Thymus (tissue), 11 donors: ENCODE measurements at regions not wholly inside any gene's neighbourhood (a gene's known extent, or its start where the extent isn't known, plus 50 kb on each side); places are given as distances from the start of the nearest gene placed in this dataset.
A peak's percentile ranks its signal among the peaks of the same experiment; 100 is the strongest.

Experiments
- DNase-seq, 9 donors: peaks; one replicate each; pipeline ENCODE4 v3.0.0-alpha.2; 2013; ENCODE audit warnings: low spot score in 9 of 9, low read depth in 6 of 9, missing footprints in 1 of 9
- H3K27ac ChIP-seq, 2 donors: one replicate each; pipeline ENCODE4 v1.5.1; 2013; ENCODE audit warnings: control low read depth in 1 of 2, low read depth in 1 of 2, low read length in 1 of 2, mild to moderate bottlenecking in 1 of 2, moderate library complexity in 1 of 2
- H3K27me3 ChIP-seq, 2 donors: one replicate each; pipeline ENCODE4 v1.5.1; 2013; ENCODE audit warnings: low read length in 1 of 2; ENCODE audit not compliant: control insufficient read depth in 2 of 2, insufficient read depth in 1 of 2
- H3K36me3 ChIP-seq, 2 donors: one replicate each; pipeline ENCODE4 v1.5.1; 2013; ENCODE audit warnings: low read length in 1 of 2, mild to moderate bottlenecking in 1 of 2, moderate library complexity in 1 of 2; ENCODE audit not compliant: control insufficient read depth in 2 of 2, insufficient read depth in 2 of 2
- H3K4me1 ChIP-seq, 2 donors: one replicate each; pipeline ENCODE4 v1.5.1; 2013; ENCODE audit warnings: low read length in 2 of 2; ENCODE audit not compliant: control insufficient read depth in 2 of 2, insufficient read depth in 2 of 2
- H3K4me3 ChIP-seq, 2 donors: one replicate each; pipeline ENCODE4 v1.5.1; 2013; ENCODE audit warnings: low read length in 2 of 2, control low read depth in 1 of 2, mild to moderate bottlenecking in 1 of 2
- H3K9me3 ChIP-seq, 2 donors: one replicate each; pipeline ENCODE4 v1.5.1; 2013; ENCODE audit warnings: low read length in 1 of 2, mild to moderate bottlenecking in 1 of 2; ENCODE audit not compliant: control insufficient read depth in 2 of 2, insufficient read depth in 1 of 2
- WGBS: extraction: QIAGEN DNeasy Blood & Tissue Kit; methylation state at CpG from one replicate; pipeline ENCODE4 v1.1.7; 2013; 5-methylcytosine and 5-hydroxymethylcytosine counted together
- donor health status: healthy.

DNA sequence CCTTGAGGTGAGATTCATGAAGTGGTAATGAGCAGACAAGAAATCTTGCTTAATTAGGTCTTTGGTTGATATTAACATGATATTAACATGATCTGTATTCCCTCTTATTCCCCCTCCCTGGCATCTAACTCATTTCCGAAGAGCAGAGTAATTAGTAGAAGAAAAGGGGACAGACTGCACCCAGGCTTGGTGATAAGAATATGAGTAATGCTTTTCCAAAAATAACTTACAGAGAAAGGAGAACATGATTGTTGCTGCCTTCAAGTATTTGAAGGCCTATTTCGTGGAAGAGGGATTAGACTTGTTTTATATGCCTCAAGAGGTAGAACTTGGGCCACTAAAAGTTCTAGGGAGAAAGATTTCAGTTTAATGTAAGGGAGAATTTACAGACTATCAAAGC lies 130.6 kb upstream of the ATP5MC3 start:
- Histone ChIP-seq H3K27ac (no peak overlapping the region), H3K9me3 (no peaks in the 10 kb centered on the region), H3K27me3 (no peaks in the 10 kb centered on the region), H3K36me3 (no peaks in the 10 kb centered on the region), H3K4me1 (no peaks in the 10 kb centered on the region), H3K4me3 (no peak overlapping the region)
- DNase-seq: no peak
- WGBS: 80% methylated on average over 2 of the region's 2 CpGs

DNA sequence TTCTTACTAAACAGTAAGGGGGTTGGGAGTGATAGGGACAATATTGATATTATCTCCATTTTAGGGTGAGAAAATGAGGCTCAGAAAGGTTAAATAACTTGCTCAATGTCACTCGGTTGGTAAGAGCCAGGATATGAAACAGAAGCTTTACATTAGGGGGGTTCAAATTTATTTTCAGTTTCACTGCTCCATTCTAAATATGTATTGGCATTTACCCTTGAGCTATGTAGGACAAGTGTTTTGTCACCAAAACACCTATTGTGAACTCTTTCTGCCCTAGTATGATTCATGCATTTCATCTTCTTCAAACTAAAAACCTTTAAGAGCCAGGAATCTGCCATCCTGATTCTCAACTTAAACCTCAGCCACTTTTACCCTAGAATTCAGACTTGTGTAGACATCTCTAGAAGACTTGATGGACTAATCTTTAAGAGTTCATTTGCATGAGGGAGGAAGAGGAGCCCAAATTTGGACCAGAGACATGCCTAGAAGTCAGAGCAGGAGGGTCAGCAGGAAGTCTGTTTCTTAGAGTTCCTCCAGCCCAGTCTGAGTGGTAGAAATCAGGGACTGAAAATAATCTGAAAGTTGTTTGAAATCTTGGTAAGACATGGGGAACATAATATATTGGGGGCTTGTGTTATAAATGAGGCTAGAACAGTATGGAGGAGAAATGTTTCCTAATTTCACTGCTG lies 129.4 kb upstream of the ATP5MC3 start:
- no peak overlapping the region for H3K27ac ChIP-seq
- H3K4me1 ChIP-seq: no peaks in the 10 kb centered on the region
- no peak overlapping the region for H3K4me3 ChIP-seq
- no peaks in the 10 kb centered on the region for H3K36me3 ChIP-seq
- H3K27me3 ChIP-seq: no peaks in the 10 kb centered on the region
- H3K9me3 ChIP-seq: no peaks in the 10 kb centered on the region
- no peak for DNase-seq
- WGBS: 87% methylated on average over 1 of the region's 1 CpG

DNA sequence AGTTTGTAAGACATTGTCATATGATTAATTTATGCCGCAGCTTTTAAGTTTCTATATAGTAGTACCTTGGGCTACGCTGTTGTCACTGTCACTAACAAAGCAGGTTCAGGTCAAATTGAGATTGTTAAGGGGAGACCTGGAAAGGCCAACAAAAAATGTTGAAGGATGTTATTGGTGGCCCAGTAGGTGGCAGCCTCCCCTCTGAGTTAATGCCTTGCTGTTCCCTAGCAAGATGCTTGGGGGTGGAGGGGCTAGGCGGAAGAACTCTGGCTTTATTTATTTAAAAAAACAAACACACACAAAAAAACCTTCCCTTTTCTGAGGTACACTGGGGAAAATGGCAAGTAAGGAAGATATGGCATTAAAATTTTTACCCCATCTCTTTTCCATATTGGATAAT lies 128.3 kb upstream of the ATP5MC3 start:
- Histone ChIP-seq H3K27ac (no peak overlapping the region), H3K4me3 (no peak overlapping the region), H3K27me3 (no peaks in the 10 kb centered on the region), H3K36me3 (no peaks in the 10 kb centered on the region), H3K9me3 (no peaks in the 10 kb centered on the region), H3K4me1 (no peaks in the 10 kb centered on the region)
- 75% methylated on average over 3 of the region's 3 CpGs for WGBS
- DNase-seq: no peak

DNA sequence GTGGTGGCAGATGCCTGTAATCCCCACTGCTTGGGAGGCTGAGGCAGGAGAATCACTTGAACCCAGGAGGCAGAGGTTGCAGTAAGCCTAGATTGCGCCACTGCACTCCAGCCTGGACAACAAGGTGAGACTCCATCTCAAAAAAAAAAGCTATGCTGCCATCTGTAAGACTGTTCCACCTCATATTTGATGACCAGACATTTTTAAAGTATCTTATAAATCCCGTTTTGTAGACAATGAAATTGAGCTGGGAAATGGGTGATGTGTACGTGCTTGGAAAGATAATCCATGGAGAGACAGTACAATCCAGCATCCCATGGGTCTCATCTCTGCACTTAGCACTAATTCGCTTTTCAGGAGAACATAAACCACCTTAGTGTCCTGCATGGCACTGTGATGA lies 126.5 kb upstream of the ATP5MC3 start:
- no peaks in the 10 kb centered on the region for H3K36me3 ChIP-seq
- no peaks in the 10 kb centered on the region for H3K9me3 ChIP-seq
- H3K27me3 ChIP-seq: no peaks in the 10 kb centered on the region
- H3K27ac ChIP-seq: no peak overlapping the region
- DNase-seq: no peak
- H3K4me3 ChIP-seq: no peak overlapping the region
- WGBS: 99% methylated on average over 4 of the region's 4 CpGs
- H3K4me1 ChIP-seq: no peaks in the 10 kb centered on the region

DNA sequence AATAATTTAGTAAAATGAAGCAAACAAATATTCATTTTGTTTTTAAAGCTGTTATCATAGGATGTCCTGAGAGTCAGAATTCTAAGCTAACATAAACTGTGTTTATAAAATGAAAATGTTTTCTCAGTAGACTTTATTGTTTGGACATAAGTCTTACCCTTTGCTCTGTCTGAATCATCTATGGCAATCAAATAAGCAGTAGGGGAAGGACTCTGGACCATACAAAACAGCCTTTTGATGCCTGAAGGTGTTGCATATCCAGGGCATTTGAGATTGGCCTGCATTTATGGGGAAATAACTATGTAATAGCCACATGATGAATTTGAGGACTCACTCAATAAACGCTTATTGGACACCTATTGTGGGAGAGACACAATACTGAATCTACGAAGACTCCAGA lies 123.0 kb upstream of the ATP5MC3 start:
- no peak overlapping the region for H3K27ac ChIP-seq
- H3K27me3 ChIP-seq: no peaks in the 10 kb centered on the region
- H3K9me3 ChIP-seq: no peaks in the 10 kb centered on the region
- WGBS: 97% methylated on average over 2 of the region's 2 CpGs
- no peak for DNase-seq
- no peaks in the 10 kb centered on the region for H3K36me3 ChIP-seq
- H3K4me3 ChIP-seq: no peak overlapping the region
- no peaks in the 10 kb centered on the region for H3K4me1 ChIP-seq

DNA sequence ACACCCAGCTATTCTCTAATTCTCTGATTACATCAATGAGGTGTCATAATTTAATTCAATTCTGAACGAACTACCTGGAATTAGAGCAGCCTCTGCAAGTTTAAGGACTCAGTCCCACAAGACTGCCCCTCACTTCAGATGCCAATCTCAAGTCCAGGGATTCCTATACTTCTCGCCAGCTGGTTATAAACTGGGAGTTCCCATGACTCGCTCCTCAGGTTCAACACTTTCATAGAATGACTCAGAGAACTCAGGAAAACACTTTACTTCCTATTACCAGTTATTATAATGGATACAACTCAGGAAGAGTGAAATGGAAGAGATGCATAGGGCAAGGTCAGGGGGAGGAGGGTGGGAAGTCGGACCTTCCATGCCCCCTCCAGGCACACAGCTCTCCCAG lies 112.3 kb upstream of the ATP5MC3 start:
- H3K36me3 ChIP-seq: no peaks in the 10 kb centered on the region
- WGBS: 88% methylated on average over 4 of the region's 4 CpGs
- no peak overlapping the region for H3K27ac ChIP-seq
- H3K9me3 ChIP-seq: no peaks in the 10 kb centered on the region
- DNase-seq: no peak
- no peak overlapping the region for H3K4me3 ChIP-seq
- H3K27me3 ChIP-seq: peaks cover 0 to 2% of the 10 kb centered on the region in 2 donors
- no peaks in the 10 kb centered on the region for H3K4me1 ChIP-seq

DNA sequence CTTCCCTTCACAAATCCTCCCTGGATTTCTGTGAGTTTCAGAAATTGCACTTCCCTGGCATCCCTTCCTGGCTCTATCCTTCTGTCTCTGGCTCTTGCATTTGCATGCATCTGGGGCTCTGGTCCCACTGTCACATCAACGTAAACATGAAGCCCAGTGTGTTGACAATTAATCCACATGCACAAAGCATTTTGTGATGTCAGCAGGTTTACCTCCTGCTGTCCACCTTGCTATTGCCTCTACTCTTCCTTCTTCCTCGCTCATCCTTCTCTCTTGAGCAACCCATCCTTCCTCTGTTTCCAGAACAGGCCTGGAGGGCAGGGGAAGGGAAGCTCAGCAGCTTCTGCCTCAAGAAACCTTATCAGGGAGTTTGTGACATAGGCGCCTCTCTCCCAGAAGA lies 111.7 kb upstream of the ATP5MC3 start:
- 95% methylated on average over 3 of the region's 3 CpGs for WGBS
- H3K9me3 ChIP-seq: no peaks in the 10 kb centered on the region
- DNase-seq: no peak
- H3K27ac ChIP-seq: no peak overlapping the region
- H3K4me3 ChIP-seq: no peak overlapping the region
- H3K36me3 ChIP-seq: no peaks in the 10 kb centered on the region
- H3K4me1 ChIP-seq: no peaks in the 10 kb centered on the region
- peaks cover 0 to 2% of the 10 kb centered on the region in 2 donors for H3K27me3 ChIP-seq

DNA sequence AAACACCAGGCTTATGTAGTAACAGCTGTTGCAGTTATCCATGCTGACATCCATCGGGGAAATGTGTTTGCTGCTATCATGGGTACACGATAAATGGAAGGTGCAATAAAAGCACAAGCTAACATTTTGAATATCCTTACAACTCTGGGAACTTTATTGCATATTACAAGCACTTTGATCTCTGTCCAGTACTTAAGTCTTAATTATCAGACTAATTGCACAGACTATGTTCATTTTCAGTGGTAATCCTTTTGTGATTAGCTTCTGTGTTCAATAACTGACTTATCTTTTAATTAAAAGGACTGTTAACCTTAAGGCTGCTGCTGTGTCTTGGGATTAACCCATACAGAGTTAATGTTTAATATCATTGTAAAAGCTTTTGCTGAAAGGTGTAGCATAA lies 101.4 kb upstream of the ATP5MC3 start:
- Histone ChIP-seq H3K4me1 (no peaks in the 10 kb centered on the region), H3K27me3 (peaks cover 0 to 5% of the 10 kb centered on the region in 2 donors), H3K9me3 (no peaks in the 10 kb centered on the region), H3K36me3 (no peaks in the 10 kb centered on the region), H3K4me3 (no peak overlapping the region), H3K27ac (no peak overlapping the region)
- WGBS: 96% methylated on average over 2 of the region's 2 CpGs
- no peak for DNase-seq

DNA sequence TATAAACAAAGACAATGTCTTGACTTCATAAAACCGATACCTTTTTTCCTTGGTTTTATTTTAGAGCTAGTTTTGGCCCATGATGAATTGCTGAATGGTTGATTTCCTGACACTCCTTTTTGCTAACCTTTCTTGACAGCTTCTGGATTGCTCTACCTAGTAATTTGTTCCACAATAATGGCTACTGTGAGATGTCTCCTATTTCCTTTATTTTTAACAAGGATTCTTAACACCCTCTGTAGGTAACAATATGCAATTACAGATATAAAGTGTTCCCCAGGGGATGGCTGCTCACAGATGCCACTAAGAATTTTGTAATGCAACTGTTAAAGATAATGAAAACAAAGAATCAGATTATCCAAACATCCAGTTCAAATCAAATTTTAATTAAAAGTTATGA lies 100.8 kb upstream of the ATP5MC3 start:
- DNase-seq: peak in 5 of 9 donors; percentile 1 to 22 (median 4)
- WGBS: 100% methylated on average over 1 of the region's 1 CpG
- H3K4me1 ChIP-seq: no peaks in the 10 kb centered on the region

More for the DNA sequence above, 100.8 kb upstream of the ATP5MC3 start:
- H3K27me3 ChIP-seq: peaks cover 0 to 5% of the 10 kb centered on the region in 2 donors
- H3K36me3 ChIP-seq: no peaks in the 10 kb centered on the region
- H3K9me3 ChIP-seq: no peaks in the 10 kb centered on the region
- no peak overlapping the region for H3K27ac ChIP-seq
- no peak overlapping the region for H3K4me3 ChIP-seq
